Liver (tissue), 8 donors: ENCODE measurements at regions not wholly inside any gene's neighbourhood (a gene's known extent, or its start where the extent isn't known, plus 50 kb on each side); places are given as distances from the start of the nearest gene placed in this dataset.

Experiments used
- DNase-seq: peaks from one replicate; pipeline ENCODE4 v3.0.0-alpha.2; 2017; ENCODE audit warnings: low spot score
- H3K27ac ChIP-seq, 2 donors: one replicate each; pipeline ENCODE4 v1.7.0; 2013; ENCODE audit warnings: inconsistent platforms in 2 of 2, low read length in 2 of 2, control low read depth in 1 of 2, low read depth in 1 of 2, mild to moderate bottlenecking in 1 of 2
- H3K27me3 ChIP-seq, 4 donors: one replicate each; pipeline versions ENCODE4 v1.6.1 to v1.7.0; 2013; ENCODE audit warnings: low read length in 3 of 4, inconsistent platforms in 1 of 4, mild to moderate bottlenecking in 1 of 4, moderate library complexity in 1 of 4; ENCODE audit not compliant: control insufficient read depth in 4 of 4, insufficient read depth in 4 of 4
- H3K36me3 ChIP-seq, 4 donors: one replicate each; pipeline versions ENCODE4 v1.6.1 to v1.7.0; 2013; ENCODE audit warnings: low read length in 3 of 4, mild to moderate bottlenecking in 3 of 4, low read depth in 1 of 4, moderate library complexity in 1 of 4; ENCODE audit not compliant: control insufficient read depth in 4 of 4, insufficient read depth in 3 of 4
- H3K4me1 ChIP-seq, 4 donors: one replicate each; pipeline versions ENCODE4 v1.6.1 to v1.7.0; 2013; ENCODE audit warnings: low read length in 3 of 4, mild to moderate bottlenecking in 3 of 4, moderate library complexity in 1 of 4; ENCODE audit not compliant: control insufficient read depth in 4 of 4, insufficient read depth in 4 of 4
- H3K4me3 ChIP-seq, 3 donors: one replicate each; pipeline versions ENCODE4 v1.6.1 to v1.7.0; 2013; ENCODE audit warnings: low read length in 3 of 3, control low read depth in 1 of 3, low read depth in 1 of 3, mild to moderate bottlenecking in 1 of 3
- H3K9ac ChIP-seq, 2 donors: one replicate each; pipeline ENCODE4 v1.7.0; 2013; ENCODE audit warnings: low read length in 2 of 2, mild to moderate bottlenecking in 2 of 2, moderate library complexity in 2 of 2, control low read depth in 1 of 2, low read depth in 1 of 2
- H3K9me3 ChIP-seq, 4 donors: one replicate each; pipeline versions ENCODE4 v1.6.1 to v1.7.0; 2013; ENCODE audit warnings: low read length in 3 of 4; ENCODE audit not compliant: control insufficient read depth in 4 of 4
- ATF3 ChIP-seq: IDR thresholded peaks from 2 replicates; pipeline ENCODE4 v1.6.1; 2016; ENCODE audit warnings: antibody characterized with exemption
- EGR1 ChIP-seq, 2 donors: IDR thresholded peaks; 2 replicates each; pipeline ENCODE4 v1.6.1; 2016 to 2018; ENCODE audit warnings: antibody characterized with exemption in 2 of 2, low read depth in 2 of 2
- FOXA1 ChIP-seq: IDR thresholded peaks from 2 replicates; pipeline ENCODE4 v1.6.1; 2016; ENCODE audit warnings: antibody characterized with exemption
- FOXA2 ChIP-seq: IDR thresholded peaks from 2 replicates; pipeline ENCODE4 v1.6.1; 2016; ENCODE audit warnings: antibody characterized with exemption
- GABPA ChIP-seq, 2 donors: IDR thresholded peaks in 1 of 2; conservative IDR thresholded peaks in 1 of 2; 2 replicates each; pipeline ENCODE4 v1.6.1; 2016; ENCODE audit warnings: antibody characterized with exemption in 2 of 2, mild to moderate bottlenecking in 1 of 2, moderate library complexity in 1 of 2
- HNF4A ChIP-seq, 2 donors: conservative IDR thresholded peaks; 2 replicates each; pipeline ENCODE4 v1.6.1; 2016; ENCODE audit warnings: antibody characterized with exemption in 2 of 2, mild to moderate bottlenecking in 2 of 2
- HNF4G ChIP-seq: IDR thresholded peaks from 2 replicates; pipeline ENCODE4 v1.6.1; 2016; ENCODE audit warnings: antibody characterized with exemption
- JUND ChIP-seq, 2 donors: IDR thresholded peaks; 2 replicates each; pipeline ENCODE4 v1.6.1; 2016; ENCODE audit warnings: antibody characterized with exemption in 2 of 2
- MAX ChIP-seq: IDR thresholded peaks from 2 replicates; pipeline ENCODE4 v1.6.1; 2016; ENCODE audit warnings: antibody characterized with exemption
- NR2F2 ChIP-seq: IDR thresholded peaks from 2 replicates; pipeline ENCODE4 v1.6.1; 2016; ENCODE audit warnings: antibody characterized with exemption
- RAD21 ChIP-seq, 2 donors: IDR thresholded peaks; 2 replicates each; pipeline ENCODE4 v1.6.1; 2016; ENCODE audit warnings: antibody characterized with exemption in 2 of 2, mild to moderate bottlenecking in 2 of 2
- RXRA ChIP-seq, 2 donors: IDR thresholded peaks; 2 replicates each; pipeline ENCODE4 v1.6.1; 2017 to 2018; ENCODE audit warnings: antibody characterized with exemption in 2 of 2, mild to moderate bottlenecking in 1 of 2
- SP1 ChIP-seq: IDR thresholded peaks from 2 replicates; pipeline ENCODE4 v1.6.1; 2018; ENCODE audit warnings: antibody characterized with exemption, mild to moderate bottlenecking
- YY1 ChIP-seq: IDR thresholded peaks from 2 replicates; pipeline ENCODE4 v1.6.1; 2016; ENCODE audit warnings: antibody characterized with exemption, mild to moderate bottlenecking
- WGBS: extraction: QIAGEN DNeasy Blood & Tissue Kit; methylation state at CpG from one replicate; pipeline ENCODE4 v1.1.7; 2013; 5-methylcytosine and 5-hydroxymethylcytosine counted together
- TF ChIP-seq, protein P1 (sequence below): IDR thresholded peaks from 2 replicates; pipeline ENCODE4 v1.6.1; 2016; ENCODE audit warnings: antibody characterized with exemption, mild to moderate bottlenecking
- TF ChIP-seq, protein P2 (sequence below): fragments of 150-350 bp; IDR thresholded peaks from 2 replicates; pipeline ENCODE4 v1.5.1; 2017; ENCODE audit warnings: improper control_type of control experiment, low read depth, low read length; ENCODE audit not compliant: missing input control
- TF ChIP-seq, protein P3 (sequence below): IDR thresholded peaks from 2 replicates; pipeline ENCODE4 v1.6.1; 2016; ENCODE audit warnings: antibody characterized with exemption
- donor health status: healthy.
- donor health status: healthy.
- donor health status: healthy.
- donor health status: healthy.
- donor health status: healthy.

GRCh38 chr2:13240789-13241487, 524.2 kb downstream of the TRIB2 start:
- Histone ChIP-seq H3K4me3 (no peak overlapping the region), H3K27ac (no peak overlapping the region), H3K9ac (no peak overlapping the region), H3K9me3 (no peaks in the 10 kb centered on the region), H3K36me3 (no peaks in the 10 kb centered on the region), H3K4me1 (no peaks in the 10 kb centered on the region), H3K27me3 (no peaks in the 10 kb centered on the region)
- 76% methylated on average over 11 of the region's 11 CpGs for WGBS
- TF ChIP-seq ATF3 (no peak), FOXA2 (no peak), JUND (IDR thresholded peaks at IDR 0.05) (no peak), FOXA1 (no peak), NR2F2 (no peak), RAD21 (IDR thresholded peaks at IDR 0.05) (no peak), GABPA (IDR thresholded peaks at IDR 0.05 in 1 of 2, conservative IDR thresholded peaks at IDR 0.05 in 1 of 2) (no peak), HNF4A (conservative IDR thresholded peaks at IDR 0.05) (no peak)
- TF ChIP-seq, protein P1, sequence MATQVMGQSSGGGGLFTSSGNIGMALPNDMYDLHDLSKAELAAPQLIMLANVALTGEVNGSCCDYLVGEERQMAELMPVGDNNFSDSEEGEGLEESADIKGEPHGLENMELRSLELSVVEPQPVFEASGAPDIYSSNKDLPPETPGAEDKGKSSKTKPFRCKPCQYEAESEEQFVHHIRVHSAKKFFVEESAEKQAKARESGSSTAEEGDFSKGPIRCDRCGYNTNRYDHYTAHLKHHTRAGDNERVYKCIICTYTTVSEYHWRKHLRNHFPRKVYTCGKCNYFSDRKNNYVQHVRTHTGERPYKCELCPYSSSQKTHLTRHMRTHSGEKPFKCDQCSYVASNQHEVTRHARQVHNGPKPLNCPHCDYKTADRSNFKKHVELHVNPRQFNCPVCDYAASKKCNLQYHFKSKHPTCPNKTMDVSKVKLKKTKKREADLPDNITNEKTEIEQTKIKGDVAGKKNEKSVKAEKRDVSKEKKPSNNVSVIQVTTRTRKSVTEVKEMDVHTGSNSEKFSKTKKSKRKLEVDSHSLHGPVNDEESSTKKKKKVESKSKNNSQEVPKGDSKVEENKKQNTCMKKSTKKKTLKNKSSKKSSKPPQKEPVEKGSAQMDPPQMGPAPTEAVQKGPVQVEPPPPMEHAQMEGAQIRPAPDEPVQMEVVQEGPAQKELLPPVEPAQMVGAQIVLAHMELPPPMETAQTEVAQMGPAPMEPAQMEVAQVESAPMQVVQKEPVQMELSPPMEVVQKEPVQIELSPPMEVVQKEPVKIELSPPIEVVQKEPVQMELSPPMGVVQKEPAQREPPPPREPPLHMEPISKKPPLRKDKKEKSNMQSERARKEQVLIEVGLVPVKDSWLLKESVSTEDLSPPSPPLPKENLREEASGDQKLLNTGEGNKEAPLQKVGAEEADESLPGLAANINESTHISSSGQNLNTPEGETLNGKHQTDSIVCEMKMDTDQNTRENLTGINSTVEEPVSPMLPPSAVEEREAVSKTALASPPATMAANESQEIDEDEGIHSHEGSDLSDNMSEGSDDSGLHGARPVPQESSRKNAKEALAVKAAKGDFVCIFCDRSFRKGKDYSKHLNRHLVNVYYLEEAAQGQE: no peak
- TF ChIP-seq, protein P2, sequence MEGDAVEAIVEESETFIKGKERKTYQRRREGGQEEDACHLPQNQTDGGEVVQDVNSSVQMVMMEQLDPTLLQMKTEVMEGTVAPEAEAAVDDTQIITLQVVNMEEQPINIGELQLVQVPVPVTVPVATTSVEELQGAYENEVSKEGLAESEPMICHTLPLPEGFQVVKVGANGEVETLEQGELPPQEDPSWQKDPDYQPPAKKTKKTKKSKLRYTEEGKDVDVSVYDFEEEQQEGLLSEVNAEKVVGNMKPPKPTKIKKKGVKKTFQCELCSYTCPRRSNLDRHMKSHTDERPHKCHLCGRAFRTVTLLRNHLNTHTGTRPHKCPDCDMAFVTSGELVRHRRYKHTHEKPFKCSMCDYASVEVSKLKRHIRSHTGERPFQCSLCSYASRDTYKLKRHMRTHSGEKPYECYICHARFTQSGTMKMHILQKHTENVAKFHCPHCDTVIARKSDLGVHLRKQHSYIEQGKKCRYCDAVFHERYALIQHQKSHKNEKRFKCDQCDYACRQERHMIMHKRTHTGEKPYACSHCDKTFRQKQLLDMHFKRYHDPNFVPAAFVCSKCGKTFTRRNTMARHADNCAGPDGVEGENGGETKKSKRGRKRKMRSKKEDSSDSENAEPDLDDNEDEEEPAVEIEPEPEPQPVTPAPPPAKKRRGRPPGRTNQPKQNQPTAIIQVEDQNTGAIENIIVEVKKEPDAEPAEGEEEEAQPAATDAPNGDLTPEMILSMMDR: no peak
- DNase-seq: no peak

DNA sequence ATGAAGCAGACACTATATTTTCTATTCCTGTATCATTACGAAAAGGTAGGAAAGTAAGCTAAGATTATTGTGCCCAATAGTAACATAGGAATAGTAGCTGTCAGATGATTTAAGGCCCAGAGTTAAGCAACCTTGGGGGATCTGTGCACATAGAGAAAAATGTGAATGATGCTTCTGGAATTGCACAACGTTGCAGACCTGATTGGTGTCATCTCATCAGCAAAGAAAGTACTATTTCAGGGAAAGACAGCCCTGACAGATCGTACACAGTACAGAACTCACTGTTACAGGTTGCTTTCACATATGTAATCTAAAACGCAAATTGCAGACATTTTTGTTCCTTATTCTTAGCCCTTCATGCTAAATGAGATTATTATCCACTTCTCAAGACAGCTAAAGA, 535.9 kb downstream of the TRIB2 start:
- DNase-seq: no peak
- no peak overlapping the region for H3K27ac ChIP-seq
- H3K36me3 ChIP-seq: no peaks in the 10 kb centered on the region
- no peak overlapping the region for H3K4me3 ChIP-seq
- no peaks in the 10 kb centered on the region for H3K9me3 ChIP-seq
- WGBS: 49% methylated on average over 4 of the region's 4 CpGs
- H3K9ac ChIP-seq: no peak overlapping the region
- no peaks in the 10 kb centered on the region for H3K4me1 ChIP-seq
- peaks cover 0 to 6% (median 1%) of the 10 kb centered on the region in 4 donors for H3K27me3 ChIP-seq
- TF ChIP-seq SP1: no peak
- TF ChIP-seq, protein P2: no peak
- no peak for TF ChIP-seq NR2F2
- no peak for TF ChIP-seq MAX
- TF ChIP-seq HNF4A (conservative IDR thresholded peaks at IDR 0.05): no peak
- no peak for TF ChIP-seq EGR1 (IDR thresholded peaks at IDR 0.05; ENCODE audit: low read depth in 2 of 2)
- no peak for TF ChIP-seq FOXA2
- TF ChIP-seq JUND (IDR thresholded peaks at IDR 0.05): no peak
- no peak for TF ChIP-seq ATF3
- no peak for TF ChIP-seq RXRA (IDR thresholded peaks at IDR 0.05)
- TF ChIP-seq YY1: no peak
- TF ChIP-seq, protein P1: no peak
- TF ChIP-seq, protein P3, sequence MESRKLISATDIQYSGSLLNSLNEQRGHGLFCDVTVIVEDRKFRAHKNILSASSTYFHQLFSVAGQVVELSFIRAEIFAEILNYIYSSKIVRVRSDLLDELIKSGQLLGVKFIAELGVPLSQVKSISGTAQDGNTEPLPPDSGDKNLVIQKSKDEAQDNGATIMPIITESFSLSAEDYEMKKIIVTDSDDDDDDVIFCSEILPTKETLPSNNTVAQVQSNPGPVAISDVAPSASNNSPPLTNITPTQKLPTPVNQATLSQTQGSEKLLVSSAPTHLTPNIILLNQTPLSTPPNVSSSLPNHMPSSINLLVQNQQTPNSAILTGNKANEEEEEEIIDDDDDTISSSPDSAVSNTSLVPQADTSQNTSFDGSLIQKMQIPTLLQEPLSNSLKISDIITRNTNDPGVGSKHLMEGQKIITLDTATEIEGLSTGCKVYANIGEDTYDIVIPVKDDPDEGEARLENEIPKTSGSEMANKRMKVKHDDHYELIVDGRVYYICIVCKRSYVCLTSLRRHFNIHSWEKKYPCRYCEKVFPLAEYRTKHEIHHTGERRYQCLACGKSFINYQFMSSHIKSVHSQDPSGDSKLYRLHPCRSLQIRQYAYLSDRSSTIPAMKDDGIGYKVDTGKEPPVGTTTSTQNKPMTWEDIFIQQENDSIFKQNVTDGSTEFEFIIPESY: no peak
- TF ChIP-seq RAD21 (IDR thresholded peaks at IDR 0.05): no peak
- TF ChIP-seq HNF4G: no peak
